ENCODE measurements at regions not wholly inside any gene's neighbourhood (a gene's known extent, or its start where the extent isn't known, plus 50 kb on each side); places are given as distances from the start of the nearest gene placed in this dataset.

DNA sequence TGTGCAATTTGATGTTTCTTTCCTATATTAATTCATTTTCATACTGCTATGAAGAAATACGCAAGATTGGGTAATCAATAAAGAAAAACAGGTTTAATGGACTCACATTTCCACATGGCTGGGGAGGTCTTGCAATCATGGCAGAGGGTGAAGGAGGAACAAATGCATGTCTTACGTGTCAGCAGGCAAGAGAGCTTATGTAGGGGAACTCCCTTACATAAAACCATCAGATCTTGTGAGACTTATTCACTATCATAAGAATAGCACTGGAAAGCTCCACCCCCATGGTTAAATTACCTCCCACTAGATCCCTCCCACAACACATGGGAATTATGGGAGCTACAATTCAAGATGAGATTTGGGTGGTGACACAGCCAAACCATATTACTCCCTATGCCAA is 418.9 kb upstream of the MAF start:
- Histone ChIP-seq H3F3A (ENCODE audit: low read length, unreplicated experiment) (no peaks in the 10 kb centered on the region), H3K9ac (ENCODE audit: low read length) (no peak overlapping the region), H3K27me3 (ENCODE audit: low read length) (no peaks in the 10 kb centered on the region), H4K20me1 (ENCODE audit: low read length) (no peaks in the 10 kb centered on the region), H3K9me2 (replicated peaks; ENCODE audit: low read length) (no peaks in the 10 kb centered on the region), H3K4me1 (ENCODE audit: insufficient read depth, low read length) (no peaks in the 10 kb centered on the region), H2AFZ (ENCODE audit: low read length) (no peak overlapping the region), H3K9me3 (ENCODE audit: low read length) (no peaks in the 10 kb centered on the region), H3K79me2 (ENCODE audit: low read length) (no peaks in the 10 kb centered on the region), H3K36me3 (ENCODE audit: low read depth, low read length) (no peaks in the 10 kb centered on the region), H3K4me2 (ENCODE audit: low read length) (no peak overlapping the region), H3K4me3 (ENCODE audit: low read length) (no peak overlapping the region), H3K27ac (ENCODE audit: low read length) (no peak overlapping the region)
- ATAC-seq (no peak), DNase-seq (no peak)
- CTCF ChIA-PET: no interaction called here
- intact Hi-C loops (cut with micrococcal nuclease): no loop called here
- POLR2A ChIA-PET (ENCODE audit: unreplicated experiment): no interaction called here
- TF ChIP-seq, protein P1, sequence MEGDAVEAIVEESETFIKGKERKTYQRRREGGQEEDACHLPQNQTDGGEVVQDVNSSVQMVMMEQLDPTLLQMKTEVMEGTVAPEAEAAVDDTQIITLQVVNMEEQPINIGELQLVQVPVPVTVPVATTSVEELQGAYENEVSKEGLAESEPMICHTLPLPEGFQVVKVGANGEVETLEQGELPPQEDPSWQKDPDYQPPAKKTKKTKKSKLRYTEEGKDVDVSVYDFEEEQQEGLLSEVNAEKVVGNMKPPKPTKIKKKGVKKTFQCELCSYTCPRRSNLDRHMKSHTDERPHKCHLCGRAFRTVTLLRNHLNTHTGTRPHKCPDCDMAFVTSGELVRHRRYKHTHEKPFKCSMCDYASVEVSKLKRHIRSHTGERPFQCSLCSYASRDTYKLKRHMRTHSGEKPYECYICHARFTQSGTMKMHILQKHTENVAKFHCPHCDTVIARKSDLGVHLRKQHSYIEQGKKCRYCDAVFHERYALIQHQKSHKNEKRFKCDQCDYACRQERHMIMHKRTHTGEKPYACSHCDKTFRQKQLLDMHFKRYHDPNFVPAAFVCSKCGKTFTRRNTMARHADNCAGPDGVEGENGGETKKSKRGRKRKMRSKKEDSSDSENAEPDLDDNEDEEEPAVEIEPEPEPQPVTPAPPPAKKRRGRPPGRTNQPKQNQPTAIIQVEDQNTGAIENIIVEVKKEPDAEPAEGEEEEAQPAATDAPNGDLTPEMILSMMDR (conservative IDR thresholded peaks at IDR 0.05; ENCODE audit: low read depth, low read length): no peak
- TF ChIP-seq EZH2 (IDR thresholded peaks at IDR 0.05; ENCODE audit: low read length, unreplicated experiment) (no peak), EZH2phosphoT487 (IDR thresholded peaks at IDR 0.05; ENCODE audit: borderline replicate concordance, low read length) (no peak)
- BruUV-seq (replicated peaks): no TSS peak

DNA sequence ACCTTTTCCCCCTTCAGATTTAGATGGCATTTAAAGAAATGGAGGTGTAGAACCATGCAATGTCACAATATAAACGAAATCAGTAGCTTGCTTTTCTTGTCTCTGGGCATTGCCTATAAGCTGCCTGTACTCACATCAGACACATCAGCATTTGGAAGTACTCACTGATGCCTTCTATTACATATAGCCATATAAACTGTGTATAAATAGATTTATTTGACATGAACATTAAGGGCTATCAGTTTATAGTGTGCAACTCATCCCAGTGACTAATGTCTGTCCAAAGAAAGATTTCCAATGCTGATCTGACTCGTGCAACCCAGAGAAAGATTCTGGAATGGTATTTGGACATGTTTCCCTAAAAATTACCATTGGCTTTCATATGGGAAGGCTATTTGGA is 417.9 kb upstream of the MAF start:
- Histone ChIP-seq H3K79me2 (ENCODE audit: low read length) (no peaks in the 10 kb centered on the region), H3K9me2 (replicated peaks; ENCODE audit: low read length) (no peaks in the 10 kb centered on the region), H3K4me2 (ENCODE audit: low read length) (no peak overlapping the region), H3K9me3 (ENCODE audit: low read length) (no peaks in the 10 kb centered on the region), H3K36me3 (ENCODE audit: low read depth, low read length) (no peaks in the 10 kb centered on the region), H3K4me1 (ENCODE audit: insufficient read depth, low read length) (no peaks in the 10 kb centered on the region), H2AFZ (ENCODE audit: low read length) (no peak overlapping the region), H4K20me1 (ENCODE audit: low read length) (no peaks in the 10 kb centered on the region), H3K27ac (ENCODE audit: low read length) (no peak overlapping the region), H3K27me3 (ENCODE audit: low read length) (no peaks in the 10 kb centered on the region), H3K4me3 (ENCODE audit: low read length) (no peak overlapping the region), H3K9ac (ENCODE audit: low read length) (no peak overlapping the region), H3F3A (ENCODE audit: low read length, unreplicated experiment) (no peaks in the 10 kb centered on the region)
- no TSS peak for BruUV-seq (replicated peaks)
- no peak for TF ChIP-seq EZH2phosphoT487 (IDR thresholded peaks at IDR 0.05; ENCODE audit: borderline replicate concordance, low read length)
- TF ChIP-seq EZH2 (IDR thresholded peaks at IDR 0.05; ENCODE audit: low read length, unreplicated experiment): no peak
- TF ChIP-seq, protein P1 (conservative IDR thresholded peaks at IDR 0.05; ENCODE audit: low read depth, low read length): no peak
- DNase-seq (no peak), ATAC-seq (no peak)
- intact Hi-C loops (cut with micrococcal nuclease): no loop called here
- POLR2A ChIA-PET (ENCODE audit: unreplicated experiment): no interaction called here
- CTCF ChIA-PET: no interaction called here

DNA sequence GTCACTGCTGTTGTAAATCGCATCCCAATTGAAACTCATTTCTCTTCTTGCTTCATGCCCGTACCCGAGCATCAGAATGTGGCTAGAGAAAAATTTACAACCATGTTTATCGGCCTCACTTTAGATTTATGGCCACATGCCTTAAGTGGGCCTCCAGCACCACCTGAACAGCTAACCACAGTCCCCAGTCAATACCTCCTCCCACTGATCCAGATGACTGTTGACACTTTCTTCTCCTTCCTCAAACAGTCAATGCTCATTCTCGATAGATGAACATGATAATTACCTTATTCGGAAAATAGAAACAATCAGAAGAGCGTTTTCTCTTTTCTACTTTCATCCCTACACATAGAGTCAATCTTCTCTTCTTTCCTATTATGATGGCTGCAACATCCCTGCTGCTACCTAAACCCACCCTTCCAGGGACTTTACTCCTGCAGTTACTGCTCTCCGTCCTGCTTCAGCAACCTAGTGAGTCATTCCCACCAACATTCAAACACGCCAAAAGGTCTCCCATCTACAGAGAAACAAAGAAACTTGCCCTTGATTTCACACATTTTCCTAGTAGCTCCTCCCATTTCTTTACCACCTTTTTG is 416.3 kb upstream of the MAF start:
- ChIA-PET CTCF (no interaction called here), POLR2A (ENCODE audit: unreplicated experiment) (interaction anchor here (0.6 kb wide), 1 partner anchor 98 kb away, joined by 4 read pairs; no protein-coding TSS in a partner anchor)
- no peaks in the 10 kb centered on the region for H3F3A ChIP-seq (ENCODE audit: low read length, unreplicated experiment)
- H3K4me1 ChIP-seq (ENCODE audit: insufficient read depth, low read length): no peaks in the 10 kb centered on the region
- no peak overlapping the region for H3K4me3 ChIP-seq (ENCODE audit: low read length)
- no peaks in the 10 kb centered on the region for H3K9me2 ChIP-seq (replicated peaks; ENCODE audit: low read length)
- intact Hi-C loops (cut with micrococcal nuclease): no loop called here
- TF ChIP-seq EZH2phosphoT487 (IDR thresholded peaks at IDR 0.05; ENCODE audit: borderline replicate concordance, low read length) (no peak), EZH2 (IDR thresholded peaks at IDR 0.05; ENCODE audit: low read length, unreplicated experiment) (no peak)
- TF ChIP-seq, protein P1 (conservative IDR thresholded peaks at IDR 0.05; ENCODE audit: low read depth, low read length): no peak
- no peak overlapping the region for H3K9ac ChIP-seq (ENCODE audit: low read length)
- no peak overlapping the region for H3K4me2 ChIP-seq (ENCODE audit: low read length)
- no peaks in the 10 kb centered on the region for H3K79me2 ChIP-seq (ENCODE audit: low read length)
- no peaks in the 10 kb centered on the region for H4K20me1 ChIP-seq (ENCODE audit: low read length)
- H3K9me3 ChIP-seq (ENCODE audit: low read length): no peaks in the 10 kb centered on the region
- ATAC-seq (no peak), DNase-seq (no peak)
- H3K27ac ChIP-seq (ENCODE audit: low read length): no peak overlapping the region
- H3K36me3 ChIP-seq (ENCODE audit: low read depth, low read length): no peaks in the 10 kb centered on the region
- H3K27me3 ChIP-seq (ENCODE audit: low read length): peaks cover 3% of the 10 kb centered on the region; the same call in 1 of the 2 replicates
- H2AFZ ChIP-seq (ENCODE audit: low read length): no peak overlapping the region
- no TSS peak for BruUV-seq (replicated peaks)

Measured in PC-3 (cell line).